Peyer's patch (tissue), 4 donors: ENCODE measurements at regions not wholly inside any gene's neighbourhood (a gene's known extent, or its start where the extent isn't known, plus 50 kb on each side); places are given as distances from the start of the nearest gene placed in this dataset.

Experiments used
- CTCF ChIP-seq, 6 experiments: fragments of 450-650 bp in 4 of 6; fragments of 200-600 bp in 2 of 6; sonication (generic) in 1 of 6; IDR thresholded peaks; one replicate each; pipeline ENCODE4 v1.5.1; 2017 to 2019; ENCODE audit warnings: antibody characterized with exemption in 6 of 6, mild to moderate bottlenecking in 3 of 6, moderate library complexity in 1 of 6
- POLR2A ChIP-seq, 2 donors: fragments of 450-650 bp; IDR thresholded peaks; one replicate each; pipeline ENCODE4 v1.5.1; 2017; ENCODE audit warnings: antibody characterized with exemption in 2 of 2, mild to moderate bottlenecking in 2 of 2, moderate library complexity in 2 of 2

GRCh38 chr3:75610773-75611172 lies 53.4 kb upstream of the FRG2C start:
- no peak for TF ChIP-seq POLR2A (IDR thresholded peaks at IDR 0.05)
- TF ChIP-seq CTCF (IDR thresholded peaks at IDR 0.05): no peak
